Kidney epithelial cell (primary cell): ENCODE measurements at regions not wholly inside any gene's neighbourhood (a gene's known extent, or its start where the extent isn't known, plus 50 kb on each side); places are given as distances from the start of the nearest gene placed in this dataset.

Source experiments
- DNase-seq: peaks from one replicate; pipeline ENCODE4 v3.0.0-alpha.2; 2010; ENCODE audit warnings: low read depth
- H3K27me3 ChIP-seq: 2 replicates; pipeline ENCODE4 v1.6.0; 2011; ENCODE audit warnings: low read length; ENCODE audit not compliant: control insufficient read depth, insufficient read depth
- H3K36me3 ChIP-seq: 2 replicates; pipeline ENCODE4 v1.5.1; 2011; ENCODE audit warnings: low read length; ENCODE audit not compliant: control insufficient read depth, insufficient read depth
- H3K4me3 ChIP-seq: 2 replicates; pipeline ENCODE4 v1.5.1; 2011; ENCODE audit warnings: low read depth, mild to moderate bottlenecking, control low read depth, low read length
- CTCF ChIP-seq: IDR thresholded peaks from 2 replicates; pipeline ENCODE4 v1.5.1; 2011; ENCODE audit warnings: mild to moderate bottlenecking, moderate library complexity, low read length, control low read depth, inconsistent platforms; ENCODE audit not compliant: insufficient read depth, poor library complexity, severe bottlenecking

- no peak for TF ChIP-seq CTCF
- Histone ChIP-seq H3K4me3 (no peak overlapping the region), H3K27me3 (no peaks in the 10 kb centered on the region), H3K36me3 (no peaks in the 10 kb centered on the region)
- no peak for DNase-seq
Measured at GRCh38 chr6:146911635-146912215, 292.5 kb upstream of the STXBP5 start.

DNA sequence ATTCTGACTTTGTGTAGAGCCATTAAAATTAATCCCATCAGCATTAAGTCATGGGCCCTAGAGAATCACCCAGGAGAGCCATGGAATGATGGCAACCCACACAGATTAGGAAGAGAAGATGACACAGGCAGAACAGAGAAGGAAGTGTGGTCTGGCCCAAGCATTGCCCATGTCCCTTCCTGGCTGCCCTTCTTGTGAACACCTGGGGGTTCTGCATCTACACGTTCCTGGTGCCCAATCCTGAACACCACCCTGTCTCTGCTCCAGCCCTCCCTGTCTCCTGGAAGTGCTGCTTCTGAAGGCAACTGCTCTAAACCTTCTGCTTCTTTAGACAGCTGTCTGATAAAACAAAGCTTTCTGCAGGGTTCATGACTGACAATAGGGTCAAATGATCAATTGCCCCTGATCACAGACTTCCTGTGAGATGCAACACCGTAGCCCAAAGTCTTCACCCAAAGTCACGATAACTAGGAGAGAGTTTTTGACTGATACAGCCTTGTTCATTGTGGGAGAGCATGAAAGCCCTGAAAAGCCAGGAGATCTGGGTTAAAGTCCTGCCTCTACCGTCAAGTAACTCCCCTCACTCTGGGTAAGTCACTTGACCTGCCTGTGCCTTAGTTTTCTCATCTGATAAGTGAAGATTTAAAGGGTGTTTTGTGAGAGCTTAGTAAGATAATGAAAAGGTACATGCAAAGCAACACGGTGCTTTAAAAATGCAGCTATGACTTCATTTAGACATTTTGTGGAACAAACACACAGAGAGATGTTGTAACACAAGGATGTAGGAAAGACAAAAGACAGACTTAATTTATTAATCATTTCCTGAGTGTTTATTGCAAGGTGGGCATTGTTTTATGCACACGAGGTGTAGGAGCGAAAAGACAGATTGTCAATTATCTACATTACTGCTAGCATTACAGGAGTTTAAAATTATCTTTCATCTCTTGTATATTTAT, 291.2 kb upstream of the STXBP5 start:
- DNase-seq, result no peak
- H3K4me3 ChIP-seq, result no peak overlapping the region
- H3K27me3 ChIP-seq, result no peaks in the 10 kb centered on the region
- no peak for TF ChIP-seq CTCF
- no peaks in the 10 kb centered on the region for H3K36me3 ChIP-seq

DNA sequence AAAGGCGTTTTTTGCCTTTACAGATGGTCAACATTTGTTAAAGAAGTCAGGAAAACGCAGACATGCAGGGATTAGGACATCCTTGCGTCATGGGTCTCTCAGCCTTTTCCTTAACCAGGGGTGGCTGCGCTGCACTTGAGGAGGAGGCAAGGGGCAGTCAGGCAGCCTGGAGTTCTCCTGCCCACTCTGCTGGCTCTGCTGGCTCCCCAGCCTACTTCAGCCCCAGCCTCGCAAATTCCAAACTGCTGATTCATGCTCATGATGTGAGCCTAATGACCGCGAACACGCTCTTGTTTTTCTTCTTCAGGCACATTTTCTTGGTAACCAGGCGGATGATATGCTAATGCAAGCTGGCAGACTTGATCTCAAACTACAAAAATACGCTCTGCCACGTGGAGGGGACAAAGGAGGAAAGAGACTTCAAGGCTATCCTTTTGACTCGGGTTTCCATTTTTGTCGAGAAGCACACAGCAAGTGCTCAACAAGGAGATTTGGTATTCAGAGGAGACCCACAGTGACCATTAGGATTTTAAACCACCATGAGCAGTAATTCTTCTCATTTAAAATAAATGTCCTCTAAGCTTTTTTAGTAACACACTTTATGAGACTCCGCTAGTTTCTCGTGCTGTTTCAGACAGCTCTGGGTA, 290.3 kb upstream of the STXBP5 start:
- peak; percentile 7 for TF ChIP-seq CTCF
- Histone ChIP-seq H3K27me3 (no peaks in the 10 kb centered on the region), H3K4me3 (no peak overlapping the region), H3K36me3 (no peaks in the 10 kb centered on the region)
- peak; percentile 99 for DNase-seq

DNA sequence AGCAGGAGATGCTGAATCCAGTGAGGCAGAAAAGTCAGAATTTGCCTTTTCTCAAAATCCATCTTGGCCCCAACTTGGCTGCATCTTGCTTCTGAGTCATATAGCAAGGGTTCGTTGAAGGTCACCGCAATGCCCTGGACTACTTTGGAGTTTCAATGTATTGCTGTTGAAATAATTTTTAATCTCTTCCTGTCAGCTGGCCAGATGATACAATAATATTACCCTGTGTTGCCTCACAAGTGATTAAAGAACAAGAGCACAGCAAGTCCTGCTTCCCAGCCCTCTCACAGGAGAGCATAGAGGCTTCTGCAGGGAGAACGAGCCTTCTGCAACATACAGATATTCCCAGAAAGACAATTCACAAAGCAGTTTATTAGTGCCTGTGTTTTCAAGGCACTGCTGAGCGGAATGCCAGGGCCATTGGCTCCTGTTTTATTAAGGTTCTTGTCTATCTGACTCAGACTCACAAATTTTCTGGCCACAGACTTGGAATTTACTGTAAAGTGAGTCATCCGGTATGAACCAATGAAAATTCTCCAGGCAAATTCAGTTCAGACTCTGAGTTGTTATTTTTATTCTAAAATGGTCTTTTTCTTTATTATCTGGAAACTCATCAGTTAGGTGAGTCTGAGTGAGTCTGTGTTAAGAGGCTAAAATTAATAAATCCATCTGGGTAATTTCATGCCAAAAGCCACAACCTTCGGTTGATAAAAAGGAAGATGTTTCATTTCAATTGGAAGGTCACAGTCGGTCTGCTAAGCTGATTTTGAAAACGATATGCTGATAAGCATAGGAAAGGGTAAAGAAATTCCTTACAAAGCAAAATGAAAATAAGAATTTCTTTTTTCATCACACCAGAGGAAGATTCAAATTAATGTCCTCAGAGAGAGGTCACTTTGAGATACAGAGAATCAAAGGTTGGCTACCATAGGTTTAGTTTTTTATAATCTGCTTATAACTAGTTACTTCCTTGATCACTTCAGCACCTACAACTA, 289.4 kb upstream of the STXBP5 start:
- no peaks in the 10 kb centered on the region for H3K27me3 ChIP-seq
- no peaks in the 10 kb centered on the region for H3K36me3 ChIP-seq
- DNase-seq, result peak; percentile 92
- TF ChIP-seq CTCF, result no peak
- peak overlapping the region; percentile 18 for H3K4me3 ChIP-seq

DNA sequence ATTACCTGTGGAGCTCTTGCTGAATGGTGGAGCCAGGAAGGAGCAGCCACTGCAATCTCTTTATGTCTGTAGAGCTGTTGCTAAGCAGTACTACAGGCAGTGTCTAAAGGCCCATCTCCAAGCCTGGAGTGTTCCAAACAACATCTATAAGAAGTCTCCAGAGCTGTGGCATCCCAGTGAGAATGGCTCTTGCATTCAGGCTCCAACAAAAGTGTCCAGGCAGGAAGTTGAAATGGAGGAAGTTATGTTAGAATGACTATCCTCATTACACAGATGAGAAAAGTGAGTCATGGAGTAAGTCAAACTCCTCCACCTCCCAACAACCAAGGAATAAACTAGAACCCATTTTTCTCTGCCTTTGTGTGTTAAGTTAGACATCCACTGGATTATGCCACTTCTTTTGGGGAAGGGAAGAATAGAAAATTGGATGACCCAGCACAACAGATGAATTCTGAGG, 288.5 kb upstream of the STXBP5 start:
- Histone ChIP-seq H3K27me3 (no peaks in the 10 kb centered on the region), H3K36me3 (no peaks in the 10 kb centered on the region), H3K4me3 (no peak overlapping the region)
- no peak for TF ChIP-seq CTCF
- DNase-seq, result no peak
